HCT116 (cell line): ENCODE measurements at regions not wholly inside any gene's neighbourhood (a gene's known extent, or its start where the extent isn't known, plus 50 kb on each side); places are given as distances from the start of the nearest gene placed in this dataset.
"Not testable (repeated sequence)": the region's sequence is repeated elsewhere in the genome, so short reads cannot be mapped to it uniquely, and the experiment has no call there.

Experiments
- ATF3 ChIP-seq: IDR thresholded peaks from 2 replicates; pipeline ENCODE4 v1.6.1; 2012
- CEBPB ChIP-seq: IDR thresholded peaks from 2 replicates; pipeline ENCODE4 v1.6.1; 2012; ENCODE audit warnings: low read depth
- CTCF ChIP-seq, 3 experiments: fragments of 200-600 bp in 1 of 3; sonication (generic) in 1 of 3; IDR thresholded peaks in 2 of 3; conservative IDR thresholded peaks in 1 of 3; 2 replicates each; pipeline ENCODE4 v1.5.1; 2012 to 2017; ENCODE audit warnings: low read depth in 2 of 3, low read length in 2 of 3, antibody characterized with exemption in 1 of 3, borderline replicate concordance in 1 of 3, control low read depth in 1 of 3, mild to moderate bottlenecking in 1 of 3, mixed read lengths in 1 of 3, mixed run types in 1 of 3, moderate library complexity in 1 of 3; ENCODE audit not compliant: insufficient read depth in 1 of 3
- EGR1 ChIP-seq: IDR thresholded peaks from 2 replicates; pipeline ENCODE4 v1.6.1; 2012; ENCODE audit warnings: low read depth
- EZH2 ChIP-seq: fragments of 200-600 bp; sonication (generic); IDR thresholded peaks from 2 replicates; pipeline ENCODE4 v1.6.1; 2017; ENCODE audit warnings: antibody characterized with exemption, mixed run types
- JUND ChIP-seq: IDR thresholded peaks from 2 replicates; pipeline ENCODE4 v1.6.1; 2012
- POLR2A ChIP-seq: IDR thresholded peaks from 2 replicates; pipeline ENCODE4 v1.7.0; 2011; ENCODE audit warnings: borderline replicate concordance; ENCODE audit not compliant: insufficient read depth, insufficient read length; ENCODE audit errors: extremely low read depth
- RAD21 ChIP-seq: IDR thresholded peaks from 2 replicates; pipeline ENCODE4 v1.6.1; 2012; ENCODE audit warnings: low read depth, mild to moderate bottlenecking
- REST ChIP-seq: IDR thresholded peaks from 2 replicates; pipeline ENCODE4 v1.6.1; 2012; ENCODE audit warnings: low read depth
- SIN3A ChIP-seq: IDR thresholded peaks from 2 replicates; pipeline ENCODE4 v1.6.1; 2012; ENCODE audit warnings: low read depth
- SP1 ChIP-seq: IDR thresholded peaks from 2 replicates; pipeline ENCODE4 v1.6.1; 2012; ENCODE audit warnings: low read depth
- TCF7L2 ChIP-seq: IDR thresholded peaks from 2 replicates; pipeline ENCODE4 v1.7.0; 2011; ENCODE audit warnings: borderline replicate concordance, inconsistent platforms; ENCODE audit not compliant: insufficient read depth, insufficient read length; ENCODE audit errors: extremely low read depth
- ZNF274 ChIP-seq: fragments of 200-500 bp; sonication (Bioruptor generic); IDR thresholded peaks from 2 replicates; pipeline ENCODE4 v1.6.1; 2014; ENCODE audit warnings: mild to moderate bottlenecking, low read depth, low read length, inconsistent platforms

GRCh38 chr20:30728271-30728885, 529.1 kb upstream of the DEFB115 start:
- TF ChIP-seq SP1; CTCF (IDR thresholded peaks at IDR 0.05 in 2 of 3, conservative IDR thresholded peaks at IDR 0.05 in 1 of 3; ENCODE audit: borderline replicate concordance in 1 of 3, insufficient read depth in 1 of 3, low read depth in 2 of 3, low read length in 2 of 3); ATF3; EGR1; CEBPB; EZH2; ZNF274; SIN3A; TCF7L2; POLR2A; JUND; RAD21; REST: not testable (repeated sequence)
